C4-2B (cell line): ENCODE measurements at regions not wholly inside any gene's neighbourhood (a gene's known extent, or its start where the extent isn't known, plus 50 kb on each side); places are given as distances from the start of the nearest gene placed in this dataset.

Source experiments
- H3K27ac ChIP-seq: fragments of 450-650 bp; 2 replicates; pipeline ENCODE4 v1.5.1; 2017
- CTCF ChIP-seq: fragments of 450-650 bp; conservative IDR thresholded peaks from 2 replicates; pipeline ENCODE4 v1.5.1; 2017; ENCODE audit warnings: mild to moderate bottlenecking
- ZFX ChIP-seq: fragments of 450-650 bp; IDR thresholded peaks from 2 replicates; pipeline ENCODE4 v1.6.1; 2017

DNA sequence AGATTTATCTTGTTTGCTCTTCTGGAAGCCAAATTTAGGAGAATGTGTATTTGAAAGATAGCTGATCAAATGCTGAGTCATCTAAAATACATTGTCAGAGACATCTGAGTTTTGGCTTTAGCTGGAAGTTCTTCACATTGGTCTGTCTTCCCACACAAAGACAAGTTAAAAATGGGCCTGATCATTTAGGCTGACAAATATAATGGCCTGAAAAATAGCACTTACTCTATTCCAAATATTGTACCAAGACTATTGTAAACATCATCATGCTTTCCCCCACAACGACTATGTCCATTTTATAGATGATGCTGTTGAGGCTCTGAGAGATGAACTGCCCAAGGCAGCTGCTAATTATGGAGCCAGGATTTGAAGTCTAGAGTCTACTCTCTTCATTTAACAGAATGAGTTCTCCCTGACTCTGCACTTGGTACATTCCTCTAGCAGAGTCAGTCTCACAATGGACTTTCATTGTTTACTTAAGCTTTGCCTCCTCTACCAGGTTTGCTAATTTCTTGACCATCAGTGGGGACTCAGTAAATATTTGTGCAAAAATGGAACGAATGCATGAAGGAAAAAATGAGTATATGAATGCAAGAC lies 619.4 kb upstream of the KLF4 start:
- H3K27ac ChIP-seq: no peak overlapping the region
- TF ChIP-seq CTCF: no peak
- no peak for TF ChIP-seq ZFX

DNA sequence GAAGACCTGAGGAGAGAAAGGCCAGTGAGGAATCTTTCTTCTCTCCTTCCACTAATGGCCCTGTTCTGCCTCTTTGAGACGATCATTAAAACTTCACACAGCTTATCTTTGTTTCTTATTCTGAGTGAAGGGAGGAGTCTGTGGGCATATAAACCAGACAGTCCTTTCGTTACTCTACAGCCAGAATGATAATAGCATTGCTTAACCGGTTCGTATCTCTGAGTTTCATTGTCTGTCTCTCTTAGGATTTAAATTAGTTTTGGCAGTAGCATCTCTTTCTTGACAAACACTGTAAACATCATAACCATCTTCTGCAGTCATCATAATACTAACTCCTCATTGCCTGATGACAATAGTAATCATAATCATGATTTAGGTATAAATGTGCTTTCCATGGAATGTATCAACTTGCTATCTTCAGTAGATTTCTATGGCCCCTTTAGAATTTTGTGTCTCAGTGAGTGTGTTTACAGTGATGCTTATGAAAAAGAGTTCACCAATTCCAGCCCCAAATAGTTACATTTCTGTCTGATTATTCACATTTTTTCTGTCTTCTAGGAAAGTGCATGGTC lies 618.8 kb upstream of the KLF4 start:
- H3K27ac ChIP-seq: no peak overlapping the region
- no peak for TF ChIP-seq CTCF
- no peak for TF ChIP-seq ZFX

DNA sequence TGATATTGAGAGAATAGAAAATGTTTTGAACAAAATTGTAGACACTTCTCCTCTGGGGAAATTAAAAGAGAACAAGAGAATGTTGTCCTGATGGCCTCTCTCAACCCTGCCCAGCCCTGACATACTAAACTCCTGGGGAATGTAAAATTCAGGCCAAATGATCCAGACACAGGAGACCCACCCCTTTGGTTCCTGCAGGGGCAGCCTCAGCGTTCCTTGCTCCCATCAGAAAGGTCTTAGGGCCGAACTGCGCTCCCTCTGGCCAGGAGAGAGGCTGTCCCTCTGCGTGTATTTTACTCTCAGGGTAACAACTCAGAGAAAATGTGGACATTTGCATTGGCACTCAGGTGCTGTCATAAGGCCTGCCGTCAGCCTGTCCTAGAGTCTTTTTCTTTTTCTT lies 616.3 kb upstream of the KLF4 start:
- no peak for TF ChIP-seq ZFX
- no peak for TF ChIP-seq CTCF
- no peak overlapping the region for H3K27ac ChIP-seq

- TF ChIP-seq ZFX (no peak), CTCF (no peak)
- no peak overlapping the region for H3K27ac ChIP-seq
Observed at GRCh38 chr9:108104991-108105390, 615.4 kb upstream of the KLF4 start.

- H3K27ac ChIP-seq: no peak overlapping the region
- TF ChIP-seq CTCF: no peak
- no peak for TF ChIP-seq ZFX
Observed at GRCh38 chr9:108103046-108103693, 613.6 kb upstream of the KLF4 start.

DNA sequence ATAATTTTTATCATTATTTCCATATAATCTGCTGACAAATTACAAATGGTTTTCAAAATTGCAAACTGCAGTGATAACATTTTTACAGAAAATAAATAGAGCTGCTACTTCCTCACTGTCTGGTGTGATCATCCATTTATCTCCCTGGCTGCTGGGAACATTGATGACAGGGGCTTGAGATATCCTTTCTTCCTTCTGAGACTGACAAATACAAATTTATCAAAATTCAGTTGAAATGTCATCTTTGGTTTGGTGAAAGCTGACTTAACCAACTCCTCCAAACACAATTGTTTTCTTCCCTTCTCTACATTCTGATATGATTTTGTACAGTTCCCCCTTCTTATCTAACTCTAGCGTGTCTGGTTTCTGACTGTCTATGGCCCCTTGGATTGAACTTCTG lies 611.8 kb upstream of the KLF4 start:
- TF ChIP-seq ZFX (no peak), CTCF (no peak)

GRCh38 chr9:108100571-108100970 lies 611.0 kb upstream of the KLF4 start:
- H3K27ac ChIP-seq: no peak overlapping the region
- TF ChIP-seq ZFX (no peak), CTCF (no peak)

More for the DNA sequence above, 611.8 kb upstream of the KLF4 start:
- no peak overlapping the region for H3K27ac ChIP-seq
